ENCODE measurements at regions not wholly inside any gene's neighbourhood (a gene's known extent, or its start where the extent isn't known, plus 50 kb on each side); places are given as distances from the start of the nearest gene placed in this dataset.
A peak's percentile ranks its signal among the peaks of the same experiment; 100 is the strongest.
"Not testable (repeated sequence)": the region's sequence is repeated elsewhere in the genome, so short reads cannot be mapped to it uniquely, and the experiment has no call there.

GRCh38 chr4:77450006-77450405 is 155.6 kb upstream of the CXCL13 start:
- DNase-seq = no peak

GRCh38 chr4:77451530-77451929 is 154.1 kb upstream of the CXCL13 start:
- no peak for DNase-seq

- not testable (repeated sequence) for DNase-seq
Observed at GRCh38 chr4:77452117-77452516, 153.5 kb upstream of the CXCL13 start.

- no peak for DNase-seq
Observed at GRCh38 chr4:77453911-77454310, 151.7 kb upstream of the CXCL13 start.

- no peak for DNase-seq
Observed at GRCh38 chr4:77454858-77455257, 150.8 kb upstream of the CXCL13 start.

- DNase-seq = not testable (repeated sequence)
Observed at GRCh38 chr4:77464100-77464499, 141.5 kb upstream of the CXCL13 start.

GRCh38 chr4:77465271-77465670 is 140.3 kb upstream of the CXCL13 start:
- peak; percentile 17 for DNase-seq

GRCh38 chr4:77466430-77466829 is 139.2 kb upstream of the CXCL13 start:
- DNase-seq = no peak

GRCh38 chr4:77471821-77472495 is 133.7 kb upstream of the CXCL13 start:
- DNase-seq = no peak

GRCh38 chr4:77473509-77473908 is 132.1 kb upstream of the CXCL13 start:
- no peak for DNase-seq

- peak; percentile 12 for DNase-seq
Observed at GRCh38 chr4:77481856-77482255, 123.8 kb upstream of the CXCL13 start.

- DNase-seq = no peak
Observed at GRCh38 chr4:77488882-77489281, 116.7 kb upstream of the CXCL13 start.

- DNase-seq = no peak
Observed at GRCh38 chr4:77493120-77493752, 112.4 kb upstream of the CXCL13 start.

- no peak for DNase-seq
Observed at GRCh38 chr4:77493829-77494551, 111.6 kb upstream of the CXCL13 start.

GRCh38 chr4:77496457-77496856 is 109.2 kb upstream of the CXCL13 start:
- no peak for DNase-seq

- DNase-seq = peak; percentile 64
Observed at GRCh38 chr4:77500801-77501200, 104.8 kb upstream of the CXCL13 start.

- DNase-seq = no peak
Observed at GRCh38 chr4:77501240-77501639, 104.4 kb upstream of the CXCL13 start.

- DNase-seq = peak; percentile 2
Observed at GRCh38 chr4:77501851-77502250, 103.8 kb upstream of the CXCL13 start.

- no peak for DNase-seq
Observed at GRCh38 chr4:77504407-77504806, 101.2 kb upstream of the CXCL13 start.

GRCh38 chr4:77505275-77505957 is 100.2 kb upstream of the CXCL13 start:
- no peak for DNase-seq

- no peak for DNase-seq
Observed at GRCh38 chr4:77505958-77506319, 99.7 kb upstream of the CXCL13 start.

- no peak for DNase-seq
Observed at GRCh38 chr4:77510367-77510766, 95.3 kb upstream of the CXCL13 start.

- no peak for DNase-seq
Observed at GRCh38 chr4:77525538-77525937, 80.1 kb upstream of the CXCL13 start.
